ENCODE measurements at regions not wholly inside any gene's neighbourhood (a gene's known extent, or its start where the extent isn't known, plus 50 kb on each side); places are given as distances from the start of the nearest gene placed in this dataset.

- no peak for DNase-seq
These were observed 50.7 kb upstream of the SIAH1 start for GRCh38 chr16:48435906-48436305.

GRCh38 chr16:48435318-48435680 is 50.1 kb upstream of the SIAH1 start:
- DNase-seq: no peak
